ENCODE measurements at regions not wholly inside any gene's neighbourhood (a gene's known extent, or its start where the extent isn't known, plus 50 kb on each side); places are given as distances from the start of the nearest gene placed in this dataset.

GRCh38 chr11:42315846-42316245 is 856.4 kb upstream of the LRRC4C start:
- TF ChIP-seq CTCF (IDR thresholded peaks at IDR 0.05; ENCODE audit: insufficient read depth, low read depth, low read length) = no peak
- no peak for TF ChIP-seq EZH2 (IDR thresholded peaks at IDR 0.05; ENCODE audit: insufficient read depth, low read length)
